ENCODE measurements at regions not wholly inside any gene's neighbourhood (a gene's known extent, or its start where the extent isn't known, plus 50 kb on each side); places are given as distances from the start of the nearest gene placed in this dataset.

DNA sequence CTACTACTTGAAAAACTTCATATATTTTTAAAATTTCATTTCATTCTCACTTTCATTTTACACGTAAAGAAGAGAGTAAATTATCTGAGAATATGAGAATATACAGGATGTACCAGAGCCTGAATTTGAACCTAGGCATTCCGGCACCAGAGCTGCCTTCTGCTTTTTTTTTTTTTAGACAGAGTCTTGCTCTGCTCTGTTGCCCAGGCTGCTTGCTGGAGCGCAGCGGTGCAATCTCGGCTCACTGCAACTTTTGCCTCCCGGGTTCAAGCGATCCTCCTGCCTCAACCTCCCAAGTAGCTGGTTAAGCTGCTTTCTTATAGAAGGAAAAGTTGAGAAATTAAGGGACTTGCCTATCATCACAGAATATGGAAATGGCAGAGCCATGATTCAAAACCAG, 540.1 kb downstream of the EBF1 start:
- peaks cover 6% of the 10 kb centered on the region for H3K27me3 Mint-ChIP-seq
- intact Hi-C loops (cut with micrococcal nuclease), result no loop called here
- peaks cover 8% of the 10 kb centered on the region for H3K9me3 Mint-ChIP-seq
- H3K27ac Mint-ChIP-seq, result no peak overlapping the region
- H3K4me3 Mint-ChIP-seq, result no peak overlapping the region
- H3K36me3 Mint-ChIP-seq (ENCODE audit: low read depth), result no peaks in the 10 kb centered on the region
- H3K4me1 Mint-ChIP-seq (ENCODE audit: low read depth), result peaks cover 22% of the 10 kb centered on the region

DNA sequence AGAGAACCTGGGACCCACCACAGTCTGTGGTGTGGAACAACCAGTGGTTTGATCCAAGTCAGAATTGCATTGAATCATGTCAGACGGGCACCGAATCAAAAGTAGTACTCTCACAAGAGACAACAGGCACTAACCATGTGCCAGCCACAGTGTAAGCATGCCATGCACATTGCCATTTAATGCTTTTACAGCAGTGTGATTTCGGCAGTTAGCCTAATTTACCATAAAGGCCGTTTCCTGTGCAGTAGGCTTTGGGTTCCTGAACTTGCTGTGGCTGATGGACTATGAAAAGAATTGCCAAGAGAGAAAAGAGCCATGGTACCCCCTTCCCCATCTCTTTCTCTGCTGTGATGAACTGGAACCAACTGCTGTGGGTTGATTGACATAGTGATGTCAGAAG, 540.6 kb downstream of the EBF1 start:
- intact Hi-C loops (cut with micrococcal nuclease), result no loop called here
- peaks cover 18% of the 10 kb centered on the region for H3K4me1 Mint-ChIP-seq (ENCODE audit: low read depth)
- H3K9me3 Mint-ChIP-seq, result peaks cover 8% of the 10 kb centered on the region
- H3K27me3 Mint-ChIP-seq, result peaks cover 6% of the 10 kb centered on the region
- H3K4me3 Mint-ChIP-seq, result no peak overlapping the region
- no peaks in the 10 kb centered on the region for H3K36me3 Mint-ChIP-seq (ENCODE audit: low read depth)
- no peak overlapping the region for H3K27ac Mint-ChIP-seq

DNA sequence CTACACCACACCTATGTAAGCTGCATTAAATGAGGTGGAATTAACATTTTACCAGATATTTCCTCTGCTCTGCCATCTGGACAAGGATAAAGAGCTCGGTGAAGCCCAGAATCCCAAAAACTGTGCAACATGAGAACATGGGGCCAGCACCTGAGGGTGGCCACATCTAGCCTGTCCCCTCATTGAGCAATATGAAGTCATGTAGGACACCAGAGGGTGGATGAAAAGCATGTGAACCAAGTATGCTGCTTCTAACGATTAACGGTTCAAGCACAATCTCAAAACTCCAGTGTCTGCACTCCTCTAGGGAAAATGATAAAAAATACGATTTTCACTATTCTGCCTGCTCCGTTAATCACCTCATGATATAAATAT, 545.8 kb downstream of the EBF1 start:
- Mint-ChIP-seq H3K36me3 (ENCODE audit: low read depth) (no peaks in the 10 kb centered on the region), H3K27me3 (peaks cover 3% of the 10 kb centered on the region), H3K9me3 (peaks cover 8% of the 10 kb centered on the region), H3K4me3 (no peak overlapping the region), H3K4me1 (ENCODE audit: low read depth) (peaks cover 14% of the 10 kb centered on the region), H3K27ac (no peak overlapping the region)
- intact Hi-C loops (cut with micrococcal nuclease), result no loop called here

DNA sequence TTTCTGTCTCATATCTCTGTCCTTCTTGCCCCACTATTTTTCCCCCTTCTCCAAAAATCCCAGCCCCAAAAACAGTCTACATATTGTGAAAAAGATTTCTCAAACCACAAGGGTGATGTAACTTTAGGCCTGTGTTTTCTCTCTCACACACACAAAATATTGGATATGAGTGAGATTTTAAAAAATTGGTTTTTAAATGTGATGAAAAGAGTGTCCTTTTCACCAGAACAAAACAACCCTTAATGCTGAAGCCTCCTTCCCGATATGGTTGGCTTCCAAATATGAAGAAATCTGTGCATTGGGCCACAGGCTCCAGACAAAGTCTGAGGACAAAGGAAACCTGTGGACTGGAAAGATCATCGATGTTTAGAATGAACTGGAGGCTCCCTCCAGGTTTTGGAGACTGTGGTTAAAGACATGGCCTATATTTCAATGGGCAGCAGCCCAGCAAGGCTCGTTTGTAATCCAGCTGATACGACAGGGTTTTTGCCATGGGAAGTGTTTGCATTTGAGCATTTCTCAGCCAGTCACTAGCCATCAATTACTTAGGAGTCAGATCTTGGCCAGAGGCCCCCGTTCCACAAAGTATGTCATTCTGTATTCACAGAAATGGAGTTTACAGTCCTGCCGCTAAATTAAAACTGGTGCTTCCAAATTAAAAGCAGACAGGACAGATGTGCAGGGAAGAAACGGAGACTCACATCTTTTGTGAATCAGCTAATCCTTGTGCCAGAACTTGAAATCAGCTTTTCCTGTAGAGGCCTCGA, 546.3 kb downstream of the EBF1 start:
- H3K9me3 Mint-ChIP-seq, result peaks cover 8% of the 10 kb centered on the region
- intact Hi-C loops (cut with micrococcal nuclease), result no loop called here
- H3K4me3 Mint-ChIP-seq, result no peak overlapping the region
- H3K27ac Mint-ChIP-seq, result no peak overlapping the region
- H3K36me3 Mint-ChIP-seq (ENCODE audit: low read depth), result no peaks in the 10 kb centered on the region
- peaks cover under 1% of the 10 kb centered on the region for H3K27me3 Mint-ChIP-seq
- peaks cover 14% of the 10 kb centered on the region for H3K4me1 Mint-ChIP-seq (ENCODE audit: low read depth)

DNA sequence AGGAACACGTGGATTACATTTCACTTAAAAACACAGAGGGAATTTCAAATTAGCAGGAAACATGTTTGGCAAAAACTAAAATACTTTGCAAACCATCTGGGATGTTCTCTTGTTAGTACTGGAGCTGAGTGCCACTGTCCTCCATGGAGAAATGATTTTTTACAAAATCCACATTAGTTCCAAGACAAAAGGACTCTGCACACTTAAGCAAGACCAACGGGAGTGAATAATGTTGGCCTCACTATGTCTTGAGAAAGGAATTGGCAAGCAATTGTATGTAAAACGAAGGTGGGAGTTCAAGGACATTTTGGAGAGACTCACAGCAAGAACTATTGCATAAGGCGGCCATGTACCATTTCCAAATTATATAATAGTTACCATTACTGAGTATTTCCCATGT, 547.5 kb downstream of the EBF1 start:
- Mint-ChIP-seq H3K4me3 (no peak overlapping the region), H3K9me3 (peaks cover 8% of the 10 kb centered on the region), H3K4me1 (ENCODE audit: low read depth) (peaks cover 14% of the 10 kb centered on the region), H3K27ac (no peak overlapping the region), H3K36me3 (ENCODE audit: low read depth) (no peaks in the 10 kb centered on the region), H3K27me3 (no peaks in the 10 kb centered on the region)
- intact Hi-C loops (cut with micrococcal nuclease), result no loop called here

- intact Hi-C loops (cut with micrococcal nuclease), result no loop called here
- H3K36me3 Mint-ChIP-seq (ENCODE audit: low read depth), result no peaks in the 10 kb centered on the region
- H3K9me3 Mint-ChIP-seq, result no peaks in the 10 kb centered on the region
- H3K27ac Mint-ChIP-seq, result no peak overlapping the region
- no peak overlapping the region for H3K4me3 Mint-ChIP-seq
- H3K4me1 Mint-ChIP-seq (ENCODE audit: low read depth), result peaks cover 5% of the 10 kb centered on the region
- no peaks in the 10 kb centered on the region for H3K27me3 Mint-ChIP-seq
Measured at GRCh38 chr5:158549311-158549710, 550.4 kb downstream of the EBF1 start.

DNA sequence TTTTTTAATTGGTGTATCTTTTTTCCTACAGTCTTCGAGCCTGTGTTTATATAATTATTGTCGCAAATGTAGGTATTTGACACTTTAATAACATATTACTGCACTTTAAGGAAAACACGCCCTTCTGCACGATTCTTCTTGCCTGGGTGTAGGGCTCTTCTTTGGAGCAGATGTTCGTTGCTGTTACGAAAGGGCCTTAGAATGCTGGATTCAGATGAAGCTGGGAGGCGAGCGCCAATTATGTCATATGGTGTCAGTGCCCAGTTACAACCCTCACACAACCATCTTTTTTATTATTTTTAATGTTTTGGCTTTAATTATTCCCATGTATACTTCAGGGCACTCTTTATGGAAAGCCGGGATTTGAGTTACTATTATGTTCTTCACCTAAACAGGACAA, 553.0 kb downstream of the EBF1 start:
- Mint-ChIP-seq H3K36me3 (ENCODE audit: low read depth) (no peaks in the 10 kb centered on the region), H3K4me3 (no peak overlapping the region), H3K27me3 (no peaks in the 10 kb centered on the region), H3K27ac (no peak overlapping the region), H3K4me1 (ENCODE audit: low read depth) (no peaks in the 10 kb centered on the region), H3K9me3 (no peaks in the 10 kb centered on the region)
- intact Hi-C loops (cut with micrococcal nuclease), result no loop called here

DNA sequence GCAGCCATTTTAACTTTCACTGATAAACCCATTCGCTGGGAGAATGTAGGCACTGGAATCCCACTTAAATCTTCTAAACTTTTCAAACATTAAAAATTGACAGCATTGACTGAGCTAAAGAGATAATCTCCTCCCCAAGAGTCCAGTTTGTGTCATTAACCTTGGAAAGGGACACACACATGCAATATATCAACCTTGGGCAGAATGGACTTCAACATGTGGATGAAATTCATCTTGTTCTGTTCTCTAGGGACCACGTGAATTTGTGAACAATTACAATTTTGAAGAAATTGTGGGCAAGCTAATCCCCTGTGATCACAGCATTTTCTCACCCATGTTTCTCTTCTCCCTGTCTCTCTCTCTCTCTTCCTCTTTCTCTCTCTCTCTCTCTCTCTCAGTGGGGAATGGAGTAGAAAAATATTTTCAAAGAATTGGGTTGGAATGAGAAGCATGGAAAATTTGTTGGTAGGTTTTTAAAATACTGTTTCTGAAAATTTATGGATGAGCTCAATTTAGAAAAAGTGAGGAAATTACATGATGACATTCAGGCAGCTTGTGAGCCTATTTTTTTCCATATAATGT, 553.7 kb downstream of the EBF1 start:
- H3K9me3 Mint-ChIP-seq, result no peaks in the 10 kb centered on the region
- intact Hi-C loops (cut with micrococcal nuclease), result no loop called here
- no peak overlapping the region for H3K27ac Mint-ChIP-seq
- H3K4me3 Mint-ChIP-seq, result no peak overlapping the region
- H3K27me3 Mint-ChIP-seq, result no peaks in the 10 kb centered on the region
- H3K4me1 Mint-ChIP-seq (ENCODE audit: low read depth), result no peaks in the 10 kb centered on the region
- no peaks in the 10 kb centered on the region for H3K36me3 Mint-ChIP-seq (ENCODE audit: low read depth)

DNA sequence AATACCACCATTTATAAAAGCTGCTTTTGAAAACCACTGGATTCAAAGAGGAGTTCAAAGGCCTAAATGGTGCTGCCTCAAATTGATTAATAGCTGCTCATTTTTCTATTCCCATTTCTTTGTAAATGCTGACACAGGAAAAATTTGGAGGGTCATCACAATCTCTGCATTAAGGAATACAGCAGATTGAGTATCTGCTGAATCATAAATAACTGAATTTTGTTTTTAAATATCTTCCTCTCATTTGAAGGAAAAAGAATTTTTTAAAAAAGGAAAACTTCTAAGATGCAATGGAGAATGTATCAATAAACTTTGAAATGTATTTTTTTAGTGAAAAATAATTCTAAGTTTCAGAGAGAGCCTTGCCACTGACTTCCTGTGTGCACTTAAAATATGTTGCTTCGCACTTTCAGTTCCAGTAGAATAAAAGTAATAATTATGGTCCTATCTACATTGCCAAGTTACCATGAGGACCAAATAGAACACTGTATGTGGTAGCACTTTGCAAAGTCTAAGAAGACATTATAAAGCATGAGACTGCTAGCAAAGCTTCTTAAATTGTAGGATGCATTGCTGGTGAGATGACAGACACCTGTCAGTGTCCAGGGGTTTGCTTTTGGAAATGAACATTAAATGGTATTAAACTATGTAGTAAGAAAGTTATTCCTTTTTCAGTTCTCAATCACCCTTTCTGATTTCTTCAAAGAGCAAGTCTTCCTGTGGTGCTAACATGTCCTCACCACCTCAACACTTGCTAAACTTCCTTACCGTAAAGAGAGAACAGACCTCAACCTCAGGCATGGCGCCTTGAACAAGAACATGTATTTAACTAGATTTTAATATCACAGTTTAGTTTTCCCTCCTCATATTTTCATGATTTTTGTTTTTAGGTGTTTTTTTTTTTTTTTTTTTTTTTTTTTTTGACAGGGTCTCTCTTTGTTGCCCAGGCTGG, 555.1 kb downstream of the EBF1 start:
- Mint-ChIP-seq H3K9me3 (no peaks in the 10 kb centered on the region), H3K4me1 (ENCODE audit: low read depth) (no peaks in the 10 kb centered on the region), H3K36me3 (ENCODE audit: low read depth) (no peaks in the 10 kb centered on the region), H3K4me3 (no peak overlapping the region), H3K27me3 (no peaks in the 10 kb centered on the region), H3K27ac (no peak overlapping the region)
- intact Hi-C loops (cut with micrococcal nuclease), result no loop called here

DNA sequence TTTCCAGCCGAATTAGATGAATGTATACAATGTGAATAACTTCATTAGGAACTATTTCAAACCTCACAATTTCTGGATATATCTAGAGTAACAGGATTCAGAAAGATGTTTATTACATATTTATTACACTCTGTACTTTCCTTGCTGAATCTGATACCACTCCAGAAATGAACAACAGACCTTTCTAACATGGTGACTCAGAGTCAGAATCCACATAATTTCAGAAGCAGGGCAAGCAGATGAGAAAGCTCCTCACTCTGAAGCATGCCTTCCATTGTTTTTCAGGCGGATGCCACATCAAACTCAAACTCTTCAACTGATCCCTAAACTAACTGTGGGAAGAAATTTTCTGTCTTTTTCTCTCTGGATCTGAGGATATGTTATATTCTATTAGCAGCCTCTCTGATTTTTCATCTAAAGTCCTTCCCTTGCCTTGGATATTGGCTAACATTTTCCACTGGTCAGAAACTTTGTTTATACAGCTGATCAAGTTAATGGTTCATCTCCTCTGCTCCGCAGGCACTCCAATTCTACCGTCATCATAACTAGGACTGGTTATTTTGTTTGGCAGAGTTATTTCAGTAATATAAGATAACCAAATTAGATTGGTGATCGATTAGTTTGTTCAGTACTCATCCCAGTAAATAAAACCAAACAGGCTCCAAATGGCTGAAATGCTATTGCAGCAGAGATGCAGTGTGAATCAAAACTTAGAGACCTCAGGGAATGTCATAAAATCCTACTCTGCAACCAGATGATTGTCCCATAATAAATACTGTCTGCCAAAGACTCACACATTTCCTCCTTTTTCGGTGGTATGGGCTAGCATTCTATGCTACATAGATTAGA, 556.0 kb downstream of the EBF1 start:
- H3K36me3 Mint-ChIP-seq (ENCODE audit: low read depth), result no peaks in the 10 kb centered on the region
- no peak overlapping the region for H3K4me3 Mint-ChIP-seq
- no peaks in the 10 kb centered on the region for H3K27me3 Mint-ChIP-seq
- no peaks in the 10 kb centered on the region for H3K4me1 Mint-ChIP-seq (ENCODE audit: low read depth)
- intact Hi-C loops (cut with micrococcal nuclease), result no loop called here
- no peak overlapping the region for H3K27ac Mint-ChIP-seq
- H3K9me3 Mint-ChIP-seq, result no peaks in the 10 kb centered on the region

GRCh38 chr5:158541536-158542297, 558.0 kb downstream of the EBF1 start:
- Mint-ChIP-seq H3K4me1 (ENCODE audit: low read depth) (no peaks in the 10 kb centered on the region), H3K27me3 (peaks cover 14% of the 10 kb centered on the region), H3K27ac (no peak overlapping the region), H3K4me3 (no peak overlapping the region), H3K9me3 (no peaks in the 10 kb centered on the region), H3K36me3 (ENCODE audit: low read depth) (no peaks in the 10 kb centered on the region)
- intact Hi-C loops (cut with micrococcal nuclease), result no loop called here

DNA sequence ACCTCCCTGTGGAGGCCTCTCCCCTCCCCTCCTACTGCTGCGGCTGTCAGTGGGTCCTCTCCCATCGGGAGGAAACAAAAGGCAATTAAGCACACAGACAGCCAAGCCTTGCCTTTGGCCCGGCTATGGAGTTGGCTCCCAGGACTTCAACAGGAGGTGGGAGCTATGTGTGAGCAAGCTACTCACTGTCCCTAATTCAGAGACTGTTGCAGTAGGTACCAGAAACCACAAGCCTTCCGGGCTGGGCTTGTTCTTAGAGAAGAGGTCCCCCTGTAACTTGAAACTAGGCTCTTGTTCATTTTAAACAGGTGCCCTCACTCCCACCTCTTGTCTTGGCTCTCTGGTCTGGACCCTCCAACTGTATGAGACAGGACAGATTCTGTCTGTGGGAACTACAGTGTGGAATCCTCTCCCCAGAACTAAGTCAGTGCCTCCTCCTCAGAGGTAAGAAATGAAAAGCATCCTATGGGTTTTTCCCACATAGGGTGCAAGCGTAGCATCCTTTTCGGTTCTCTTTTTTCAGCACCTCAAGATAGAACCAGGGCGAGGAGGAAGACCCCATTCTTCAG, 561.1 kb downstream of the EBF1 start:
- Mint-ChIP-seq H3K9me3 (no peaks in the 10 kb centered on the region), H3K27me3 (peaks cover 24% of the 10 kb centered on the region), H3K27ac (no peak overlapping the region), H3K4me3 (no peak overlapping the region), H3K4me1 (ENCODE audit: low read depth) (no peaks in the 10 kb centered on the region), H3K36me3 (ENCODE audit: low read depth) (no peaks in the 10 kb centered on the region)
- intact Hi-C loops (cut with micrococcal nuclease), result no loop called here

GRCh38 chr5:158537366-158537765, 562.4 kb downstream of the EBF1 start:
- Mint-ChIP-seq H3K4me1 (ENCODE audit: low read depth) (no peaks in the 10 kb centered on the region), H3K4me3 (no peak overlapping the region), H3K27ac (no peak overlapping the region), H3K36me3 (ENCODE audit: low read depth) (no peaks in the 10 kb centered on the region), H3K27me3 (peaks cover 24% of the 10 kb centered on the region), H3K9me3 (no peaks in the 10 kb centered on the region)
- intact Hi-C loops (cut with micrococcal nuclease), result no loop called here
